IMR-90 (cell line): ENCODE measurements at regions not wholly inside any gene's neighbourhood (a gene's known extent, or its start where the extent isn't known, plus 50 kb on each side); places are given as distances from the start of the nearest gene placed in this dataset.

Experiments used
- ATAC-seq: fragments of 200-7000 bp; cut with Tn5 transposase; 2 replicates; pipeline ENCODE4 v1.9.1; 2020; ENCODE audit warnings: low read depth, mild to moderate bottlenecking, moderate library complexity
- BruUV-seq: library from RNA; stranded (reverse); fragments of 400-500 nt; replicated peaks from 2 replicates; lab custom pipeline; 2021; lab: Mats Ljungman, UMichigan
- CTCF ChIA-PET: fragments of 300-600 bp; formaldehyde crosslinking; extraction: SDS; loops from one replicate; lab custom pipeline; 2021; ENCODE audit warnings: antibody characterized with exemption; lab: Yijun Ruan, JAX
- POLR2A ChIA-PET: fragments of 300-600 bp; sonication (Branson Sonifier 250); formaldehyde crosslinking; loops from one replicate; lab custom pipeline; 2022; ENCODE audit warnings: antibody characterized with exemption; ENCODE audit not compliant: unreplicated experiment; lab: Charles Lee
- DNase-seq: peaks from one replicate; pipeline ENCODE4 v3.0.0; 2013
- H2AFZ ChIP-seq: replicated peaks from 2 replicates; pipeline ENCODE3; 2013; ENCODE audit warnings: low read length, mild to moderate bottlenecking; ENCODE audit not compliant: poor library complexity
- H2AK5ac ChIP-seq: 2 replicates; pipeline ENCODE4 v1.6.1; 2013; ENCODE audit warnings: low read depth, low read length, inconsistent platforms
- H2AK9ac ChIP-seq: replicated peaks from 2 replicates; pipeline ENCODE3; 2013; ENCODE audit warnings: mild to moderate bottlenecking, low read depth, low read length, moderate library complexity; ENCODE audit not compliant: poor library complexity
- H2BK120ac ChIP-seq: 2 replicates; pipeline ENCODE4 v1.6.1; 2013; ENCODE audit warnings: low read depth, low read length, inconsistent platforms
- H2BK15ac ChIP-seq: 3 replicates; pipeline ENCODE4 v1.6.1; 2013; ENCODE audit warnings: low read depth, low read length, inconsistent platforms
- H2BK20ac ChIP-seq: 2 replicates; pipeline ENCODE4 v1.6.1; 2013; ENCODE audit warnings: low read depth, mild to moderate bottlenecking, inconsistent platforms, low read length, moderate library complexity
- H2BK5ac ChIP-seq: 2 replicates; pipeline ENCODE4 v1.6.1; 2013; ENCODE audit warnings: mild to moderate bottlenecking, low read depth, low read length, inconsistent platforms; ENCODE audit not compliant: poor library complexity, severe bottlenecking
- H3K14ac ChIP-seq: replicated peaks from 2 replicates; pipeline ENCODE4 v1.6.1; 2013; ENCODE audit warnings: low read depth, low read length, inconsistent platforms
- H3K18ac ChIP-seq: 2 replicates; pipeline ENCODE4 v1.6.1; 2013; ENCODE audit warnings: low read depth, low read length, control low read depth
- H3K23ac ChIP-seq: 2 replicates; pipeline ENCODE4 v1.6.1; 2013; ENCODE audit warnings: low read depth, low read length, inconsistent platforms
- H3K27ac ChIP-seq: 2 replicates; pipeline ENCODE4 v1.5.1; 2013; ENCODE audit warnings: mild to moderate bottlenecking, control low read depth, low read length; ENCODE audit not compliant: insufficient read depth
- H3K27me3 ChIP-seq: 2 replicates; pipeline ENCODE4 v1.6.1; 2013; ENCODE audit warnings: low read length; ENCODE audit not compliant: control insufficient read depth, insufficient read depth
- H3K36me3 ChIP-seq: 2 replicates; pipeline ENCODE4 v1.6.1; 2013; ENCODE audit warnings: low read length, mixed read lengths; ENCODE audit not compliant: control insufficient read depth, insufficient read depth
- H3K4ac ChIP-seq: 2 replicates; pipeline ENCODE4 v1.6.1; 2013; ENCODE audit warnings: low read depth, low read length, inconsistent platforms
- H3K4me1 ChIP-seq: 2 replicates; pipeline ENCODE4 v1.6.1; 2013; ENCODE audit warnings: low read length, mixed read lengths; ENCODE audit not compliant: control insufficient read depth, insufficient read depth
- H3K4me2 ChIP-seq: 2 replicates; pipeline ENCODE4 v1.6.1; 2013; ENCODE audit warnings: low read depth, mild to moderate bottlenecking, control low read depth, low read length, moderate library complexity
- H3K4me3 ChIP-seq: 2 replicates; pipeline ENCODE4 v1.5.1; 2013; ENCODE audit warnings: low read depth, mild to moderate bottlenecking, control low read depth, low read length, moderate library complexity; ENCODE audit not compliant: insufficient read depth
- H3K56ac ChIP-seq: 2 replicates; pipeline ENCODE4 v1.6.1; 2013; ENCODE audit warnings: low read length, inconsistent platforms; ENCODE audit not compliant: insufficient read depth; ENCODE audit errors: extremely low read depth
- H3K79me1 ChIP-seq, 2 experiments: 2 replicates each; pipeline ENCODE4 v1.6.1; 2013; ENCODE audit warnings: low read length in 2 of 2, inconsistent platforms in 1 of 2, low read depth in 1 of 2
- H3K9ac ChIP-seq: 2 replicates; pipeline ENCODE4 v1.6.1; 2013; ENCODE audit warnings: low read depth, low read length, control low read depth
- H3K9me1 ChIP-seq: 2 replicates; pipeline ENCODE4 v1.6.1; 2013; ENCODE audit warnings: low read length, inconsistent platforms; ENCODE audit not compliant: insufficient read depth
- H3K9me3 ChIP-seq: 2 replicates; pipeline ENCODE4 v1.6.1; 2013; ENCODE audit warnings: low read length; ENCODE audit not compliant: control insufficient read depth, insufficient read depth
- H4K20me1 ChIP-seq: 2 replicates; pipeline ENCODE4 v1.6.1; 2013; ENCODE audit warnings: low read length, inconsistent platforms; ENCODE audit not compliant: insufficient read depth
- H4K5ac ChIP-seq: 2 replicates; pipeline ENCODE4 v1.6.1; 2013; ENCODE audit warnings: mild to moderate bottlenecking, low read depth, low read length, control low read depth
- H4K8ac ChIP-seq, 2 experiments: 2 replicates each; pipeline ENCODE4 v1.6.1; 2013; ENCODE audit warnings: low read depth in 2 of 2, low read length in 2 of 2, control low read depth in 1 of 2, inconsistent platforms in 1 of 2
- H4K91ac ChIP-seq: 2 replicates; pipeline ENCODE4 v1.6.1; 2013; ENCODE audit warnings: low read depth, low read length, inconsistent platforms; ENCODE audit not compliant: insufficient read depth
- NFE2L2 ChIP-seq: fragments of 150-350 bp; IDR thresholded peaks from 2 replicates; pipeline ENCODE4 v1.6.1; 2016; ENCODE audit warnings: low read depth, mild to moderate bottlenecking, low read length
- WGBS, 2 experiments: methylation state at CpG; one replicate each; pipeline versions ENCODE4 v1.1.5 to v1.1.7; 2013; ENCODE audit warnings: missing lambda C conversion rate in 2 of 2; ENCODE audit not compliant: insufficient read length in 1 of 2; ENCODE audit errors: extremely low coverage in 2 of 2; 5-methylcytosine and 5-hydroxymethylcytosine counted together
- dilution Hi-C: fragments of 300-500 bp; cut with HindIII; formaldehyde crosslinking; loops from one replicate; pipeline ENCODE4 v1.14.3; 2018; ENCODE audit warnings: low sequenced_read_pairs; ENCODE audit not compliant: unreplicated experiment
- in situ Hi-C: fragments of 300-500 bp; cut with MboI; formaldehyde crosslinking; loops from 3 replicates; pipeline ENCODE4 v1.14.3; 2019; ENCODE audit warnings: low sequenced_read_pairs, inconsistent platforms, mixed read lengths
- intact Hi-C: fragments of 100-400 bp; cut with micrococcal nuclease; formaldehyde crosslinking; loops from 2 replicates; pipeline ENCODE4 v1.10.0; 2022

- DNase-seq (no peak), ATAC-seq (no peak)
- Histone ChIP-seq H3K4me1 (no peaks in the 10 kb centered on the region), H3K27me3 (no peaks in the 10 kb centered on the region), H3K36me3 (no peaks in the 10 kb centered on the region), H3K4me3 (no peak overlapping the region), H2BK20ac (no peak overlapping the region), H3K9ac (no peak overlapping the region), H3K9me1 (no peaks in the 10 kb centered on the region), H4K5ac (no peak overlapping the region), H3K14ac (no peak overlapping the region), H4K20me1 (no peaks in the 10 kb centered on the region), H2AK9ac (no peak overlapping the region), H2AFZ (no peak overlapping the region), H3K56ac (no peak overlapping the region), H3K4me2 (no peak overlapping the region), H4K91ac (no peak overlapping the region), H3K18ac (no peak overlapping the region), H4K8ac (no peak overlapping the region), H3K23ac (no peak overlapping the region), H3K79me1 (no peaks in the 10 kb centered on the region), H3K9me3 (no peaks in the 10 kb centered on the region), H3K4ac (no peak overlapping the region), H3K27ac (no peak overlapping the region), H2AK5ac (no peak overlapping the region), H2BK15ac (no peak overlapping the region), H2BK5ac (no peak overlapping the region), H2BK120ac (no peak overlapping the region)
- intact Hi-C loops (no loop called here), in situ Hi-C loops (no loop called here), dilution Hi-C loops (no loop called here)
- POLR2A ChIA-PET = no interaction called here
- no TSS peak for BruUV-seq
- WGBS, 2 experiments = no CpG with 5 or more reads among the region's 3 CpGs
- TF ChIP-seq NFE2L2 = no peak
- CTCF ChIA-PET = no interaction called here
Observed at GRCh38 chr4:57658188-57658587, 548.0 kb upstream of the IGFBP7 start.
